Loucy (cell line): ENCODE measurements at regions not wholly inside any gene's neighbourhood (a gene's known extent, or its start where the extent isn't known, plus 50 kb on each side); places are given as distances from the start of the nearest gene placed in this dataset.
A peak's percentile ranks its signal among the peaks of the same experiment; 100 is the strongest.

Source experiments
- H2AFZ ChIP-seq: fragments of 200-600 bp; sonication (generic); 2 replicates; pipeline ENCODE4 v1.6.0; 2016; ENCODE audit warnings: antibody characterized with exemption, mild to moderate bottlenecking, low read length, moderate library complexity
- H3F3A ChIP-seq: fragments of 200-600 bp; 2 replicates; pipeline ENCODE4 v1.6.0; 2016; ENCODE audit warnings: antibody characterized with exemption, low read depth, mild to moderate bottlenecking
- H3K27me3 ChIP-seq: fragments of 200-600 bp; sonication (generic); 2 replicates; pipeline ENCODE4 v1.6.1; 2014; ENCODE audit warnings: low read length, mild to moderate bottlenecking; ENCODE audit not compliant: insufficient read depth, poor library complexity, severe bottlenecking
- H3K36me3 ChIP-seq: fragments of 200-600 bp; sonication (generic); 2 replicates; pipeline ENCODE4 v1.6.1; 2016; ENCODE audit warnings: low read length; ENCODE audit not compliant: insufficient read depth
- H3K4me1 ChIP-seq: fragments of 200-600 bp; sonication (generic); 2 replicates; pipeline ENCODE4 v1.5.1; 2014; ENCODE audit warnings: low read length, mild to moderate bottlenecking; ENCODE audit not compliant: insufficient read depth, poor library complexity, severe bottlenecking
- H3K4me2 ChIP-seq: fragments of 200-600 bp; sonication (generic); 2 replicates; pipeline ENCODE4 v1.6.0; 2014; ENCODE audit warnings: antibody characterized with exemption, low read length, low read depth, mild to moderate bottlenecking; ENCODE audit not compliant: poor library complexity, severe bottlenecking
- H3K4me3 ChIP-seq: fragments of 200-600 bp; sonication (generic); 2 replicates; pipeline ENCODE4 v1.5.1; 2014; ENCODE audit warnings: low read length, mild to moderate bottlenecking, mixed read lengths; ENCODE audit not compliant: poor library complexity, severe bottlenecking
- H3K79me2 ChIP-seq: fragments of 200-600 bp; sonication (generic); 2 replicates; pipeline ENCODE4 v1.6.1; 2014; ENCODE audit warnings: low read length; ENCODE audit not compliant: insufficient read depth
- H3K9ac ChIP-seq: fragments of 200-600 bp; sonication (generic); 2 replicates; pipeline ENCODE4 v1.6.0; 2014; ENCODE audit warnings: mild to moderate bottlenecking, low read depth, low read length, moderate library complexity; ENCODE audit not compliant: poor library complexity, severe bottlenecking
- H3K9me2 ChIP-seq: fragments of 200-600 bp; sonication (generic); replicated peaks from 2 replicates; pipeline ENCODE4 v1.6.1; 2016; ENCODE audit warnings: low read depth, low read length, mixed read lengths
- H3K9me3 ChIP-seq: fragments of 200-600 bp; sonication (generic); 2 replicates; pipeline ENCODE4 v1.6.1; 2014; ENCODE audit warnings: mild to moderate bottlenecking, antibody characterized with exemption, low read length, low read depth; ENCODE audit not compliant: insufficient read depth
- H4K20me1 ChIP-seq: fragments of 200-600 bp; sonication (generic); 2 replicates; pipeline ENCODE4 v1.6.0; 2014; ENCODE audit warnings: antibody characterized with exemption, low read length, mild to moderate bottlenecking; ENCODE audit not compliant: insufficient read depth, poor library complexity, severe bottlenecking
- EZH2phosphoT487 ChIP-seq: fragments of 200-600 bp; IDR thresholded peaks from 2 replicates; pipeline ENCODE4 v1.6.1; 2018; ENCODE audit warnings: antibody characterized with exemption, mild to moderate bottlenecking, moderate library complexity, borderline replicate concordance
- TF ChIP-seq, protein P1 (sequence below): fragments of 200-600 bp; sonication (generic); conservative IDR thresholded peaks from 2 replicates; pipeline ENCODE4 v1.5.1; 2014; ENCODE audit warnings: mild to moderate bottlenecking, antibody characterized with exemption, low read length

DNA sequence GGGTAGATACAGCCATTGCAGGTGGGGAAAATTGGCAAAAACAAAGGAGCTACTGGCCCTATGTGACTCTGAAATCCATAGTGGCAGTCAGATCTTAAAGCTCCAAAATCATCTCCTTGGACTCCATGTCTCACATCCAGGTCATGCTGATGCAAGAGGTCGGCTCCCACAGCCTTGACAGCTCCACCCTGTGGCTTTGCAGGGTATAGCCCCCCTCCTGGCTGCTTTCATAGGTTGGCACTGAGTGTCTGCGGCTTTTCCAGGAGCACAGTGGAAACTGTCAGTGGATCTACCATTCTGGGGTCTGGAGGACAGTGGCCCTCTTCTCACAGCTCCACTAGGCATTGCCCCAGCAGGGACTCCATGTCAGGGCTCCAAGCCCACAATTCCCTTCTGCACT lies 1190.1 kb downstream of the CDH12 start:
- no peaks in the 10 kb centered on the region for H3F3A ChIP-seq
- TF ChIP-seq EZH2phosphoT487 = no peak
- TF ChIP-seq, protein P1, sequence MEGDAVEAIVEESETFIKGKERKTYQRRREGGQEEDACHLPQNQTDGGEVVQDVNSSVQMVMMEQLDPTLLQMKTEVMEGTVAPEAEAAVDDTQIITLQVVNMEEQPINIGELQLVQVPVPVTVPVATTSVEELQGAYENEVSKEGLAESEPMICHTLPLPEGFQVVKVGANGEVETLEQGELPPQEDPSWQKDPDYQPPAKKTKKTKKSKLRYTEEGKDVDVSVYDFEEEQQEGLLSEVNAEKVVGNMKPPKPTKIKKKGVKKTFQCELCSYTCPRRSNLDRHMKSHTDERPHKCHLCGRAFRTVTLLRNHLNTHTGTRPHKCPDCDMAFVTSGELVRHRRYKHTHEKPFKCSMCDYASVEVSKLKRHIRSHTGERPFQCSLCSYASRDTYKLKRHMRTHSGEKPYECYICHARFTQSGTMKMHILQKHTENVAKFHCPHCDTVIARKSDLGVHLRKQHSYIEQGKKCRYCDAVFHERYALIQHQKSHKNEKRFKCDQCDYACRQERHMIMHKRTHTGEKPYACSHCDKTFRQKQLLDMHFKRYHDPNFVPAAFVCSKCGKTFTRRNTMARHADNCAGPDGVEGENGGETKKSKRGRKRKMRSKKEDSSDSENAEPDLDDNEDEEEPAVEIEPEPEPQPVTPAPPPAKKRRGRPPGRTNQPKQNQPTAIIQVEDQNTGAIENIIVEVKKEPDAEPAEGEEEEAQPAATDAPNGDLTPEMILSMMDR = peak; percentile 37; the same call in 1 of the 2 replicates
- H2AFZ ChIP-seq = no peak overlapping the region
- H3K4me2 ChIP-seq = no peak overlapping the region
- H3K9me3 ChIP-seq = no peaks in the 10 kb centered on the region; the same call in 1 of the 2 replicates
- no peaks in the 10 kb centered on the region for H3K27me3 ChIP-seq
- H4K20me1 ChIP-seq = no peaks in the 10 kb centered on the region
- no peaks in the 10 kb centered on the region for H3K79me2 ChIP-seq
- no peak overlapping the region for H3K4me3 ChIP-seq
- no peak overlapping the region for H3K9ac ChIP-seq
- H3K36me3 ChIP-seq = no peaks in the 10 kb centered on the region
- no peaks in the 10 kb centered on the region for H3K4me1 ChIP-seq
- no peaks in the 10 kb centered on the region for H3K9me2 ChIP-seq

DNA sequence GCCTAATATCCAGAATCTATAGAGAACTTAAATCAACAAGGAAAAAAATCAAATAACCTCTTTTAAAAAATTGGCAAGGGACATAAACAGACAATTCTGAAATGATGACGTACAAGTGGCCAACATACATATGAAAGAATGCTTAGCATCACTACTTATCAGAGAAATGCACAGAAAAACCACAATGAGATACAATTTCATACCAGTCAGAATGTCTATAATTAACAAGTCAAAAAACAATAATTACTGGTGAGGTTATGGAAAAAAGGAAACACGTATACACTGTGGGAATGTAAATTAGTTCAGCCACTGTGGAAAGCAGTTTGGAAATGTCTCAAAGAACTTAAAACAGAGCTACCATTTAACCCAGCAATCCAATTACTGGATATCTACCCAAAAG lies 1192.0 kb downstream of the CDH12 start:
- no peaks in the 10 kb centered on the region for H3K27me3 ChIP-seq
- H3F3A ChIP-seq = no peaks in the 10 kb centered on the region
- no peak overlapping the region for H3K9ac ChIP-seq
- H3K4me3 ChIP-seq = no peak overlapping the region
- H3K4me1 ChIP-seq = no peaks in the 10 kb centered on the region
- no peaks in the 10 kb centered on the region for H3K79me2 ChIP-seq
- H4K20me1 ChIP-seq = no peaks in the 10 kb centered on the region
- no peak overlapping the region for H3K4me2 ChIP-seq
- H2AFZ ChIP-seq = no peak overlapping the region
- no peaks in the 10 kb centered on the region for H3K9me2 ChIP-seq
- H3K9me3 ChIP-seq = no peaks in the 10 kb centered on the region; the same call in 1 of the 2 replicates
- no peaks in the 10 kb centered on the region for H3K36me3 ChIP-seq
- TF ChIP-seq, protein P1 = no peak
- TF ChIP-seq EZH2phosphoT487 = no peak

DNA sequence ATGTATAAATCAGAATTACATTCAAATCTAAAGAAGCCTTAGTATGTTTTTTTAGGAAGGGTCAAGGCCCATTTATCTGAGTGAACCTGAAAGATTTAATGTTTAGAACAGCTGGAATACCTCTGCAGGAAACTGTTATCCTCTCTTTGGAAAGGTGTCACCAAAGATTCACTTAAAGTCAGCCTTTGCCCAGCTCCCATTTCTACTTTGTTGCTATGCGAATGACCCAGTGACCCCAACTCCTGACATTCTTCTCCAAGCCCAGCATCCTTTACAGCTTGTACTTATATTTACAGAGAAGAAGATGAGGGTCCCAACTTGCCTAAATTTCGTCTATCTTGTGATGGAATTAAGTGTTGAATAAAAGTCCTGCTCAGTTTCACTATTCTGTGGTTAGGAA lies 1198.6 kb downstream of the CDH12 start:
- Histone ChIP-seq H4K20me1 (no peaks in the 10 kb centered on the region), H3K4me1 (no peaks in the 10 kb centered on the region), H3K4me3 (no peak overlapping the region), H3K27me3 (no peaks in the 10 kb centered on the region), H3K9ac (no peak overlapping the region), H2AFZ (no peak overlapping the region), H3K9me2 (0 out of 2 replicates have a peak, but pooled peaks cover 4% of the 10 kb centered on the region), H3K36me3 (no peaks in the 10 kb centered on the region), H3F3A (no peaks in the 10 kb centered on the region), H3K9me3 (no peaks in the 10 kb centered on the region), H3K4me2 (no peak overlapping the region), H3K79me2 (no peaks in the 10 kb centered on the region)
- TF ChIP-seq, protein P1 = no peak
- TF ChIP-seq EZH2phosphoT487 = no peak
